GM12872 (cell line): ENCODE measurements at regions not wholly inside any gene's neighbourhood (a gene's known extent, or its start where the extent isn't known, plus 50 kb on each side); places are given as distances from the start of the nearest gene placed in this dataset.

ENCODE experiments used
- CTCF ChIP-seq: IDR thresholded peaks from 3 replicates; pipeline ENCODE4 v1.5.1; 2011; ENCODE audit warnings: low read depth, mild to moderate bottlenecking, low read length, moderate library complexity; ENCODE audit not compliant: insufficient read depth

- TF ChIP-seq CTCF, result no peak
Measured at GRCh38 chr10:128744092-128744491, 617.9 kb upstream of the MKI67 start.

GRCh38 chr10:128744811-128745305 is 618.6 kb upstream of the MKI67 start:
- no peak for TF ChIP-seq CTCF

GRCh38 chr10:128747582-128748346 is 621.5 kb upstream of the MKI67 start:
- no peak for TF ChIP-seq CTCF

GRCh38 chr10:128751284-128751683 is 625.1 kb upstream of the MKI67 start:
- TF ChIP-seq CTCF, result no peak

GRCh38 chr10:128751851-128752250 is 625.6 kb upstream of the MKI67 start:
- no peak for TF ChIP-seq CTCF

GRCh38 chr10:128759174-128759573 is 633.0 kb upstream of the MKI67 start:
- no peak for TF ChIP-seq CTCF

GRCh38 chr10:128763588-128763987 is 637.4 kb upstream of the MKI67 start:
- TF ChIP-seq CTCF, result no peak

GRCh38 chr10:128764190-128764589 is 638.0 kb upstream of the MKI67 start:
- TF ChIP-seq CTCF, result no peak
